ACC112 (cell line): ENCODE measurements at regions not wholly inside any gene's neighbourhood (a gene's known extent, or its start where the extent isn't known, plus 50 kb on each side); places are given as distances from the start of the nearest gene placed in this dataset.

Source experiments
- H2AFZ ChIP-seq: fragments of 200-600 bp; sonication (generic); one replicate; pipeline ENCODE4 v1.6.0; 2017; ENCODE audit warnings: antibody characterized with exemption, low read length; ENCODE audit not compliant: unreplicated experiment
- H3K27ac ChIP-seq: fragments of 200-600 bp; sonication (generic); 2 replicates; pipeline ENCODE4 v1.5.1; 2014; ENCODE audit warnings: low read depth, mild to moderate bottlenecking, antibody characterized with exemption, low read length, moderate library complexity
- H3K27me3 ChIP-seq: fragments of 200-600 bp; sonication (generic); 2 replicates; pipeline ENCODE4 v1.6.1; 2014; ENCODE audit warnings: mild to moderate bottlenecking, antibody characterized with exemption, low read length, moderate library complexity, mixed read lengths; ENCODE audit not compliant: insufficient read depth
- H3K36me3 ChIP-seq: fragments of 200-600 bp; sonication (generic); 2 replicates; pipeline ENCODE4 v1.6.1; 2016; ENCODE audit warnings: mild to moderate bottlenecking, antibody characterized with exemption, low read length, moderate library complexity, mixed read lengths; ENCODE audit not compliant: insufficient read depth
- H3K4me1 ChIP-seq: fragments of 200-600 bp; sonication (generic); one replicate; pipeline ENCODE4 v1.6.1; 2016; ENCODE audit warnings: low read length, mixed read lengths; ENCODE audit not compliant: insufficient read depth, unreplicated experiment, control insufficient read depth
- H3K4me3 ChIP-seq: fragments of 200-600 bp; sonication (generic); 2 replicates; pipeline ENCODE4 v1.5.1; 2014; ENCODE audit warnings: mild to moderate bottlenecking, low read depth, low read length
- H3K79me2 ChIP-seq: fragments of 200-600 bp; sonication (generic); one replicate; pipeline ENCODE4 v1.6.0; 2016; ENCODE audit warnings: low read length; ENCODE audit not compliant: control insufficient read depth, unreplicated experiment, insufficient read depth

DNA sequence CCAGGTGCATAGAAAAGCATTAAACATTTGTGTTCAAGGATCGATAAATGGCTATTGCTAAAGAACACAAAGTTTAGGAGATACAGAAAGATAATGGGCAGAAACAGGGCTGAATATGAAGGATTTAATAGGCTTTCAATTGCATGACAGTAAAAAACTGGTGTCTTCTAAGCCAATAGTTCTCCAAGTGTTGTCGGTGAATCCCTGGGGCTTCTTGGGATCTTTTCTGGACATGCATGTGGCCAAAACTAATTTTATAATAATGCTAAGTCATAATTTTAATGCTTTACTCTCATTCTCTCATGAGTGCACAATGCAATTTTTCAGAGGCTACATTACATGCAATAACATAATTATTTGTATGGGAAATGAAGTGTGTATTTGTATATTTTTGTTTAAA is 521.1 kb upstream of the ANKRD30A start:
- Histone ChIP-seq H3K4me1 (peaks cover 39% of the 10 kb centered on the region), H3K27ac (no peak overlapping the region), H3K27me3 (no peaks in the 10 kb centered on the region), H3K4me3 (no peak overlapping the region), H3K79me2 (no peaks in the 10 kb centered on the region), H2AFZ (no peak overlapping the region), H3K36me3 (no peaks in the 10 kb centered on the region)

- no peak overlapping the region for H3K4me3 ChIP-seq
- no peaks in the 10 kb centered on the region for H3K36me3 ChIP-seq
- H3K27me3 ChIP-seq = no peaks in the 10 kb centered on the region
- H3K79me2 ChIP-seq = no peaks in the 10 kb centered on the region
- no peak overlapping the region for H2AFZ ChIP-seq
- peaks cover 34% of the 10 kb centered on the region for H3K4me1 ChIP-seq
- no peak overlapping the region for H3K27ac ChIP-seq
Observed at GRCh38 chr10:36603688-36604087, 521.7 kb upstream of the ANKRD30A start.

DNA sequence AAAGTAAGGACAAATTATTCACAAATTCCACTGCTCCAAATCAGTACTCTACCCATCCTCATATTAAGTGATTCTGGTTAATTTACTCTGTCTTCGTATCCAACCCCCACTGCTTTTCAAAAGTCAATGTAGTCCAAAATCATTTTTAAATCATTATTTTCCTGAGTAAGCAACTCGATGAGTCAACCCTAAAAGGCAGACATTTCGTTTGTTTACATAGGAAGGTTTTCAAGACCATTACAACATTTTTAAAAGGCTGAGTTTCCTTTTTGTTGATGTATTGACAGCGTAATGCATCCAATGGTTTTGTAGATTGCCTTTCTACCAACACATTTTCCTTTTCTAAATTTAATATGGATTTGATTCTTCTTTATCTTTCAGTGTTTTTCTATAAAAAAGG is 523.0 kb upstream of the ANKRD30A start:
- Histone ChIP-seq H3K27me3 (no peaks in the 10 kb centered on the region), H3K79me2 (no peaks in the 10 kb centered on the region), H2AFZ (peak overlapping the region; percentile 35), H3K4me3 (peak overlapping the region; percentile 13; the same call in 1 of the 2 replicates), H3K27ac (no peak overlapping the region), H3K4me1 (peaks cover 23% of the 10 kb centered on the region), H3K36me3 (no peaks in the 10 kb centered on the region)

GRCh38 chr10:36597756-36598320 is 527.6 kb upstream of the ANKRD30A start:
- Histone ChIP-seq H3K27ac (no peak overlapping the region), H2AFZ (no peak overlapping the region), H3K79me2 (no peaks in the 10 kb centered on the region), H3K27me3 (no peaks in the 10 kb centered on the region), H3K36me3 (no peaks in the 10 kb centered on the region), H3K4me3 (no peak overlapping the region), H3K4me1 (peaks cover 8% of the 10 kb centered on the region)

DNA sequence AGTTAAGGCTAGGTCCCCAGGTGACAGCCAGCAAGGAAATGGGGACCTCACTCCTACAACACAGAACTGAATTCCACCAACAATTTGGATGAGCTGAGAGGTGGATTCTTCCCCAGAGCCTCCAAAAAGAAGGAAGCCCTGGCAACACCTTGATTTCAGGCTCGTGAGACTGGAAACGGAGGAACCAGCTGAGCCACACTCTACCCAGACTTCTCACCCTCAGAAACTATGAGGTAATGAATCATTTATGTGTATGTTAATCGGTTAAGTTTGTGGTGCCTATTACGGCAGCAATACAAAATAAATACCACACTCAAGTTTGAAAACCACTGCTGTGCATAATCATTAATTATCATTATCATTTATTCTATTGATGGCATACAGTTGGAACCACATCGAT is 532.4 kb upstream of the ANKRD30A start:
- Histone ChIP-seq H3K27ac (no peak overlapping the region), H3K79me2 (no peaks in the 10 kb centered on the region), H3K36me3 (no peaks in the 10 kb centered on the region), H2AFZ (no peak overlapping the region), H3K4me1 (peaks cover 5% of the 10 kb centered on the region), H3K4me3 (no peak overlapping the region), H3K27me3 (no peaks in the 10 kb centered on the region)

DNA sequence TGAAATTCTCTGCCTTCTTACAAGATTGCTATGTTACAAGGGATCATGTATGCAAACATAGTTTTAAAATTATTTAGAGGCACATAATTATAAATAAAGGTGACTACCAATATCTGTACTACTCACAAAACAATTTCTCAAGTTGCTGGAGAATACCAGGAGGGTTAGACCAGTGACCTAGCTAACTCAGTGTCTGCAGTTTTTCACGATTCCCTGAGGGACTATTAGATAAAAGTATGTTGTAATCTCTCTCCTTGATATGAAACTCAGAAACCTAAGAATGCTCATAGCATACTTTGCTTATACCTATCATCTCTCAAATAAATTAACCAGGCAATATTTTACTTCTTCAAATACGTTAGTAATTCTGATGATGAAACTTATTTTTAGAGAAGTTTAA is 534.0 kb upstream of the ANKRD30A start:
- no peaks in the 10 kb centered on the region for H3K36me3 ChIP-seq
- no peaks in the 10 kb centered on the region for H3K79me2 ChIP-seq
- H2AFZ ChIP-seq = no peak overlapping the region
- peaks cover 5% of the 10 kb centered on the region for H3K4me1 ChIP-seq
- H3K27ac ChIP-seq = no peak overlapping the region
- no peak overlapping the region for H3K4me3 ChIP-seq
- H3K27me3 ChIP-seq = no peaks in the 10 kb centered on the region

- Histone ChIP-seq H3K79me2 (no peaks in the 10 kb centered on the region), H3K36me3 (no peaks in the 10 kb centered on the region)
Observed at GRCh38 chr10:36583690-36584089, 541.7 kb upstream of the ANKRD30A start.

DNA sequence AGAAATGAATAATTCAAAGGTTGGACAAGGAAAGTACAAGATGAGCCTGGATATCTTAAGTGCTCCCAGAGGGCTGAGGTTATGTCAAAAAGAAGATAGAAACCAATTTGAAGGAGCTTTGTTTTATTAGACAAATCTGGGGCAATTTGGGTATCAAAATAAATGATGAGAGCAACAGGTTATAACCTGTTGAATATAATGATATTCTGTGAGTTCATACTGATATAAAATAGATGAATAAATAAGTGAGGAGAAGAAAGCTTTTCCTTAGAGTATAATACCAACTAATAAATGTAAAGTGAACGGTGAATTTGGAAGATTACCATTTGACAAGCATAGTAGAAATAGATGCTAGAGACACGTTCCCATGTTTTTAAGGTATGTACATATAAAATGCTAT is 544.2 kb upstream of the ANKRD30A start:
- Histone ChIP-seq H3K4me1 (peaks cover 8% of the 10 kb centered on the region), H3K79me2 (no peaks in the 10 kb centered on the region), H3K27ac (no peak overlapping the region), H2AFZ (no peak overlapping the region), H3K4me3 (no peak overlapping the region), H3K36me3 (no peaks in the 10 kb centered on the region), H3K27me3 (no peaks in the 10 kb centered on the region)

More at GRCh38 chr10:36583690-36584089, 541.7 kb upstream of the ANKRD30A start:
- H3K27me3 ChIP-seq = no peaks in the 10 kb centered on the region
- no peak overlapping the region for H2AFZ ChIP-seq
- H3K4me3 ChIP-seq = no peak overlapping the region
- H3K27ac ChIP-seq = no peak overlapping the region
- H3K4me1 ChIP-seq = peaks cover 1% of the 10 kb centered on the region

GRCh38 chr10:36578306-36578705 is 547.1 kb upstream of the ANKRD30A start:
- H3K4me3 ChIP-seq = no peak overlapping the region
- H3K27me3 ChIP-seq = no peaks in the 10 kb centered on the region
- H3K79me2 ChIP-seq = no peaks in the 10 kb centered on the region
- H2AFZ ChIP-seq = no peak overlapping the region
- peaks cover 8% of the 10 kb centered on the region for H3K4me1 ChIP-seq
- no peaks in the 10 kb centered on the region for H3K36me3 ChIP-seq
- H3K27ac ChIP-seq = no peak overlapping the region

DNA sequence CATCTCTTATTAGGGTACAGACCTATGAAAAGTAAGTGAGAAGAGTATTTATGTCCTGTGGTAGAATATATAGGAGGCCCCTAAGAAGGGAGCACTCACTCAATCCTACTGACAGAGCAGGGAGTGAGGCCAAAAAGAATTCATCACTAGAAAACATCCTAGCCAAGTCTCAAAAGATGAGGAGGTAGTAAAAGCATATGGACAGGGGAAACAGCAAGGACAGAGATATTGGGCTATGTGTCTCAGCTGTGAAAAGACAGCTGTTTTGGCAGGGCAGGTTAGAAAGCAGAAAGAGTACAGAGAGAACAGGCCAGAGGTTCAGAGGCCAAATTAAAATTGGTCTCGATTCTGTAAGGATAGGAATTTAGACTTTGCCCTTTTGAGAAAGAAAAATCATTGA is 548.3 kb upstream of the ANKRD30A start:
- peaks cover 8% of the 10 kb centered on the region for H3K4me1 ChIP-seq
- H3K79me2 ChIP-seq = no peaks in the 10 kb centered on the region
- H3K27ac ChIP-seq = no peak overlapping the region
- no peaks in the 10 kb centered on the region for H3K36me3 ChIP-seq
- no peak overlapping the region for H3K4me3 ChIP-seq
- no peak overlapping the region for H2AFZ ChIP-seq
- H3K27me3 ChIP-seq = no peaks in the 10 kb centered on the region

- H3K27ac ChIP-seq = no peak overlapping the region
- no peak overlapping the region for H2AFZ ChIP-seq
- peaks cover 8% of the 10 kb centered on the region for H3K4me1 ChIP-seq
- H3K79me2 ChIP-seq = no peaks in the 10 kb centered on the region
- no peak overlapping the region for H3K4me3 ChIP-seq
- no peaks in the 10 kb centered on the region for H3K36me3 ChIP-seq
- no peaks in the 10 kb centered on the region for H3K27me3 ChIP-seq
Observed at GRCh38 chr10:36574207-36574606, 551.2 kb upstream of the ANKRD30A start.
